NCI-H774 (cell line): ENCODE measurements at regions not wholly inside any gene's neighbourhood (a gene's known extent, or its start where the extent isn't known, plus 50 kb on each side); places are given as distances from the start of the nearest gene placed in this dataset.

Source experiments
- DNase-seq: peaks from one replicate; lab custom pipeline; 2025; lab: John Stamatoyannopoulos, UW

- no peak for DNase-seq
Measured at GRCh38 chr1:219801156-219801820, 127.1 kb downstream of the SLC30A10 start.

- DNase-seq, result no peak
Measured at GRCh38 chr1:219798283-219799030, 129.9 kb downstream of the SLC30A10 start.

DNA sequence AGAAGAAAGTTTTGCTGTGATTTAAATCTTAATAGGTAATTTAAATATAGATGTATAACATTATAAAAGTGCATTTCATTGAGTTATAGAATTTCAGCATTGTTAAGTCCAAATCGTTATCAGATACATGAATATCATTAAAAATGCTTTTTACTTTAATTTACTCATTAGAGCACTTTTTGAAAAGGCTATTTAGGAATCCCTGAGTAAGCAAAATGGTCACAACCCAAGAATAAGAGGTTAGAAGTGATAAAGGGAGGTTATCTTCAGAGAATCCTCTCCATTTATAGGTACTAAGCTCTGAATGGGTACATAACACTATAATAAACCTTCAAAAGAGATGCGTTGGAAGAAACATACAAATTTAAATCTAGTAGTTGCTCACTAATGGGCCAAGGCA lies 130.7 kb downstream of the SLC30A10 start:
- no peak for DNase-seq

GRCh38 chr1:219797009-219797408 lies 131.3 kb downstream of the SLC30A10 start:
- no peak for DNase-seq

DNA sequence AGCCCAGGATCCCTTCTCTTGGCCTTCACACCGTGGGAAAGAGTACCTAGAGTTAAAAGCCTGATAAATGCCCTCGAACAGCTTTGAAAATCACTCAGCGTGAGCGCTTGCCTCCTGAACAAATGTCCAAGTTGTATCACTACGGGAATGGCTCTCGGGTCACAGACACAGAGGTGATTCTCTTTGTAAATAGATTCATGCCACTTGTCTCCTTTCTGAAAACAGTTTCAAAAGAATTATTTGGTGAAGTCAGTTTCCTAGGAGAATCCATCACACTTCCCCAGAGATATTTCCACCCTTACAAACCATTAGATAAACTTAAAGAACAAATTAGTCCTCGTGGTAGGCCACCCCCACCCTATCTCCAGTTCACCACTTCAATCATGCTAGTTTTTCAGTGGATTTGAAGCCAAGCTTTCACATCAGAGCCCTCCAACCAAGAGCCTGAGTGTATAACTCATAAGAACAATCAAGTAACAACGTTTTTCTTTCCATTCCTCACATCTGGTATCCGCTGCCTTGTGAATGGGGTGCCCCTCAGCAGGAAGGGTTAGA lies 132.9 kb downstream of the SLC30A10 start:
- no peak for DNase-seq

DNA sequence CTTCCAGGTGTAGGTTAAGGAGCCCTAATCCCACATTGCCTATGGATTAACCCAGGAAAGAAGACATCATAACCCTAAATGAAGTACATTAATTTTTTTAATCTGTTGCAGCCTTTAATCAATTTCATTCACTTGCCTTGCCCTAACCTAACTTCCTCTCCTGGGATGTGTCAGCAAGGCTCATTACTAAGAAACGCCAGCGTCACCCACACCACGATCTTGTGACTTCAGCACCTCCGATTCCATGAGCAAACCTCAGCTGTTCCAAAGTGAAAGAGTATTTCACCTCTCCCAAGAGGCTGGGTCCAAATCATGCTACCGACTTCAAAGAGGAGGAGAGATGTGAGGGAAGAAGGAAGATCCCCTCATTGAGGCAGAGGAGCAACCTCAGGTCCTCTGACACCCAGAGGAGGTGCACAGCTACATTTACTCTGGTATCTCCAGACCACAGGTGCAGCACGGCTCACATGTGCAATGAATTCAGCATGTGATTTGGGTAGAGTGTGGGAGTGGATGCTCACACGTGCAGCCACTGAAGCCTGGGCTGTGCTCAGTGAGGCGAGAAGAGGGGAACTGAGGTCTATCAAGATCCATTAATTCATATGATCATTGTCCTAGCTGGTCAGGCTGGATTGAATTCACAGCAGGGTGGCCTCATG lies 134.1 kb downstream of the SLC30A10 start:
- DNase-seq, result no peak

DNA sequence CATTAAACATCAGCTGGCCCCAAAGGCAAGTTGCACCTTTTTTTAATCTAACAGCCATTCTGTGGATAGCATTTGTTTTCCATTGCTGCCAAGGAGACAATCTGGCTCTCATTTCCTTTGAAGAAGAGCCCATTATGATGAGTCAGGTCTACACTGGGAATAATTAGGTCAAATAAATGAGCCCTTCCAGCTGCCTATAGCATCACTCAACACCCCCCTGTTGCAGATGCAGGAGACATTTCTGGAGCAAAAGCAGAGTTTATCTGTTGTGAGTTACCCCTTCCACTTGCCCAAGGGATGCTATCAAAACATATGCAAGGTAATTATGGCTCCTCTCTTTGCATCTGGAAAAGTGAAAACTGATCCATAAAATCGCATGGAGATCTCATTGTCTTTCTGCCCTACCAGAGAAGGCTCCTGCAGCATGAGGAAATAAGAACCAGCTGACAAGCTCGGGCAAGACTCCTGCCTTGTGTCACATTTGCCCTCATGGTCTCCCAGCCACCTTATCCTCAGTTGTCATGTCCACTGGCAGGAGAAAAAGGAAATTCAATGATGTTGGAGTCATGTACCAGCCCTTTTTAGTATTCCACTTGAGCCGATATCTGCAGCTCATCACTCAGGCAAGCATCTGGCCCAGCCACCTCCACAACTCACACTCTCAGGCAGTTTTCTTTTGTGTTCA lies 135.9 kb downstream of the SLC30A10 start:
- DNase-seq, result no peak

- DNase-seq, result no peak
Measured at GRCh38 chr1:219791766-219792165, 136.6 kb downstream of the SLC30A10 start.

DNA sequence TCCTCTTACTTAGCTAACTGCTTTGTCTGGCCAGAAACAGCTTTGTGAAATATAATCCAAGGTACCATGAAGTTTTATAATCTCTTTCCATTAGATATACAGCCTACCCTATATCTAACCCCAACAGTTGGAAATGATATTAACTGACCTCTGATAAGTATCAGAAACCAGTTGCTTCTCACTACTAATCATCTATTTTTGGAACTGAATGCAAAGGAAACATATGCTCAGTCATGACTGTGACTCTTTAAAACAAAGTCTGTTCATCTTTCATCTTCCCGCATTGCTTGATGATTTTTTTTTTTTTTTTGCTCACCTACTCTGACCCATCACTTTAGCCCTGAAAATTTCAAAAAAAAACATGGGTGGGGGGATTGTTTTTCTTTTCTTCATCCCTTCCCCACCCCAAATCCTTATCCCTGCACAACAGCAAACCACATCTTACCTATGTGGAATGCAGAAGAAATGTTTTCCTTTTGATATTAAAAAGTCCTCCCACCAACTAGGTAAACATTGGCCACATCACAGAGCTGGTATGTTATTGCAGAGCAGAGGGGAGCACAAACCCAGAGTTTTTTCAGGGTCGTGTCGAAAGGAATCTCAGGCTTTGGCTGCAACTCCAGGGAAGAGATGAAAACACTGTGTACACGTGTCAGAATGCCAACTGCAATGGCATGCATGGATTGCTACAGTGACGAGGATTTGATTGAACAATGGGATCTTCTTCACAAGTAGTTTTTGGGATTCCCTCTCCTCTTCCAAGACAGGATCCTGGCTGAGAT lies 137.3 kb downstream of the SLC30A10 start:
- DNase-seq, result no peak

- no peak for DNase-seq
Measured at GRCh38 chr1:219788700-219789099, 139.7 kb downstream of the SLC30A10 start.

DNA sequence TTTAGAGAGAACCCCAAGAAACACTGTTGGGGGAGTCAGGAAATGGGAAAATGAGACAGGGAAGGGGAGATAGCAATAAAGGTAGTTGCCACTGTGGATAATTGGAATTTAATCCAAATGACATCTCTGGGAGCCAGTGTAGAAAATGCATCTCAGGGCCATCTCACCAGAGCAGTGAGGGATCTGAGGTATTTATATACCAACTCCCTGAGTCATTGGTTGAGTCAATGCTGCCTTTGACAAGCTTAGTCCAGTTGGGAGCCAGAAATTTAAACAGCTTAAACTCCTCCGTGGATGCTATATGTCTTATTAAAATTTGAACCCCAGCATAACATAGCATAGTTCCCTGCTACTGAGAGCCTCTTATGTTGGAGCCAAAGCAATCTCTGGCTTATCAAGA lies 140.3 kb downstream of the SLC30A10 start:
- DNase-seq, result no peak

DNA sequence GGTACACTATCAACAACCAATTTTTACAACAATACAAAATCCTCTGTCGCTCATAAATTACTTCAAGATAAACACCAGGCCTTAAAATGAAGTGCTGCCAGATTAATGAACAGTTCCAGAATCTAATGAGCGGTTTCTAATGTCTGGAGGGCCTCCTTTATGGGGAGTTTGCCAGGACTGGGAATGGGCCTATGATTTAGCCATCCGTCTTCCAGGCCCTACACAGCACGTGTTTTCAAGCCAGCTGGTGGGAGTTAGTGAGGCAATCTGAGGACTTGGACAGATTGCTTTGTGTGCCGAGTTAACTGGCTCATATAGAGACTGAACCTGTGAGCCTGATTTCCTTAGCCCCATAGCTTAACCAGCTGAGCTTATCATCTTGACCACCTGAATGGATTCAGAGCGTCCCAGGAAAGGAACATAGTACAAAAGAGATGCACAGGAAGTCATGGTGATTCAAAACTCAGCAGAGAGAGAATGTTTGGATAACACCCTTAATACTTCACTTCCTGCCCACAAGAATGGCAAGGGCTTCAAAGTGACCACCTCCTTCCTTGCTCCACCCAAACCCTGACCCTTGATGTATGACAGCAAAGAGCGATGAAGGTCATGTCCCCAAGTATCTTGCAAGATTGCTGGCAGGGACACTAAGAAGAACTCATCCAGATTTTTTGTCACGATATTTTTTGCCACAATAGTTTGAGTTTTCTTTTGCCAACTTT lies 143.5 kb downstream of the SLC30A10 start:
- DNase-seq, result no peak

GRCh38 chr1:219783605-219784235 lies 144.6 kb downstream of the SLC30A10 start:
- no peak for DNase-seq

- no peak for DNase-seq
Measured at GRCh38 chr1:219782929-219783328, 145.4 kb downstream of the SLC30A10 start.

GRCh38 chr1:219782311-219782710 lies 146.0 kb downstream of the SLC30A10 start:
- no peak for DNase-seq

GRCh38 chr1:219781491-219781890 lies 146.9 kb downstream of the SLC30A10 start:
- DNase-seq, result no peak

GRCh38 chr1:219778793-219779369 lies 149.5 kb downstream of the SLC30A10 start:
- no peak for DNase-seq

- DNase-seq, result no peak
Measured at GRCh38 chr1:219778110-219778509, 150.2 kb downstream of the SLC30A10 start.

DNA sequence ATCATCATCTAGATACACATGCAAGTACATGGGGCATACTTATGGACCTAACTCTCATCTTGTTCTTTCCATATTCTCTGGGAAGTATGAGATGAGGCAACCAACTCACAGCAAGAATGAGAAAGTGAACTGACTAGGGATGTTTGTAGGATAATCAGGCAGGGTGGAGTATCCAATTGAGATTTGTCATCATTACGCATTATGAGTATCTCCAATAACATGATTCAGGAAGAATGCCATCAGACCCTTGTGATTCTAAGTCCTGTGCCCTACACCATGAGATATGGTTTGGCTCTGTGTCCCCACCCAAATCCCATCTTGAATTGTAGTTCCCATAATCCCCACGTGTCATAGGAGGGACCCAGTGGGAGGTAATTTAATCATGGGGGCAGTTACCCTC lies 154.0 kb downstream of the SLC30A10 start:
- DNase-seq, result no peak

- no peak for DNase-seq
Measured at GRCh38 chr1:219773775-219774174, 154.6 kb downstream of the SLC30A10 start.
